Gastroesophageal sphincter (tissue), 4 donors: ENCODE measurements at regions not wholly inside any gene's neighbourhood (a gene's known extent, or its start where the extent isn't known, plus 50 kb on each side); places are given as distances from the start of the nearest gene placed in this dataset.

Experiments
- ATAC-seq: fragments of 150-250 bp; one replicate; pipeline ENCODE4 v1.9.1; 2016; ENCODE audit warnings: mild to moderate bottlenecking, moderate library complexity
- H3K27ac ChIP-seq, 4 donors: fragments of 200-600 bp; sonication (generic) in 3 of 4; 1 replicate in 3 of 4; 2 replicates in 1 of 4; pipeline ENCODE4 v1.5.1; 2016 to 2019
- H3K27me3 ChIP-seq: fragments of 200-600 bp; sonication (generic); one replicate; pipeline ENCODE4 v1.5.1; 2019
- H3K36me3 ChIP-seq, 2 donors: fragments of 200-600 bp; sonication (generic); one replicate each; pipeline ENCODE4 v1.5.1; 2019; ENCODE audit warnings: control low read depth in 1 of 2
- H3K4me1 ChIP-seq, 3 donors: fragments of 200-600 bp; sonication (generic); 1 replicate in 2 of 3; 2 replicates in 1 of 3; pipeline ENCODE4 v1.5.1; 2016 to 2019; ENCODE audit warnings: control low read depth in 2 of 3
- H3K4me3 ChIP-seq, 2 donors: fragments of 200-600 bp; sonication (generic); one replicate each; pipeline ENCODE4 v1.5.1; 2019; ENCODE audit warnings: mild to moderate bottlenecking in 1 of 2, moderate library complexity in 1 of 2
- H3K9me3 ChIP-seq, 3 donors: fragments of 200-600 bp; sonication (generic); one replicate each; pipeline ENCODE4 v1.5.1; 2017 to 2019; ENCODE audit warnings: control low read depth in 2 of 3
- EP300 ChIP-seq: sonication (generic); formaldehyde crosslinking; IDR thresholded peaks from one replicate; pipeline ENCODE4 v1.6.1; 2017; ENCODE audit warnings: antibody characterized with exemption, mild to moderate bottlenecking
- POLR2A ChIP-seq, 2 donors: fragments of 450-650 bp; IDR thresholded peaks; one replicate each; pipeline ENCODE4 v1.6.1; 2017; ENCODE audit warnings: antibody characterized with exemption in 2 of 2, mild to moderate bottlenecking in 2 of 2, moderate library complexity in 1 of 2
- POLR2AphosphoS5 ChIP-seq: sonication (generic); formaldehyde crosslinking; IDR thresholded peaks from one replicate; pipeline ENCODE4 v1.6.1; 2017; ENCODE audit warnings: antibody characterized with exemption
- WGBS, 2 donors: methylation state at CpG; one replicate each; pipeline ENCODE4 v1.1.5; 2018; ENCODE audit warnings: low coverage in 1 of 2; 5-methylcytosine and 5-hydroxymethylcytosine counted together
- TF ChIP-seq, protein P1 (sequence below), 4 experiments: fragments of 200-600 bp in 2 of 4; fragments of 450-650 bp in 2 of 4; sonication (generic) in 1 of 4; IDR thresholded peaks; one replicate each; pipeline ENCODE4 v1.5.1; 2017 to 2019; ENCODE audit warnings: antibody characterized with exemption in 4 of 4, mild to moderate bottlenecking in 2 of 4, moderate library complexity in 2 of 4

DNA sequence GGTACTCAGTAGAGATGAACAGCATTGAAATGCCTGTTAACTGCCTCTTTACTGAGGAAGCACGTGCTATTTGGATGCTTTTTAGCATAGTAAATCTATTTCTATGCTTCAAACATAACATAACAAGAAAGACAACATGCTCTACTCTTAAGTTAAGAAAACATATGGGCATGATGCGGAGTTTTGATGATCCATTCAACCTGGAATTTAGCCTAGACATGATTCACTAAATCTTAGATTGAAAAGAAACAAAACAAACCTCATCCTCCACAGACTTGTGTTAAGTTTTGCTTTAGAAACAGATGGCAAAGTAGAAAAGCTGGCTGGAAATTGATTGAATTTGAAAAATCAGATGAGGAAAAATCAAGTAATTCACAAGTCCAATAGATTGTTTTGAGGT is 593.8 kb downstream of the OLFM4 start:
- H3K27ac ChIP-seq: no peak overlapping the region
- H3K27me3 ChIP-seq: no peaks in the 10 kb centered on the region
- WGBS, 2 donors: 8 to 57% methylated on average over 2 of the region's 2 CpGs
- no peaks in the 10 kb centered on the region for H3K4me1 ChIP-seq
- no peaks in the 10 kb centered on the region for H3K9me3 ChIP-seq
- no peaks in the 10 kb centered on the region for H3K36me3 ChIP-seq
- ATAC-seq: no peak
- no peak overlapping the region for H3K4me3 ChIP-seq
- TF ChIP-seq, protein P1, sequence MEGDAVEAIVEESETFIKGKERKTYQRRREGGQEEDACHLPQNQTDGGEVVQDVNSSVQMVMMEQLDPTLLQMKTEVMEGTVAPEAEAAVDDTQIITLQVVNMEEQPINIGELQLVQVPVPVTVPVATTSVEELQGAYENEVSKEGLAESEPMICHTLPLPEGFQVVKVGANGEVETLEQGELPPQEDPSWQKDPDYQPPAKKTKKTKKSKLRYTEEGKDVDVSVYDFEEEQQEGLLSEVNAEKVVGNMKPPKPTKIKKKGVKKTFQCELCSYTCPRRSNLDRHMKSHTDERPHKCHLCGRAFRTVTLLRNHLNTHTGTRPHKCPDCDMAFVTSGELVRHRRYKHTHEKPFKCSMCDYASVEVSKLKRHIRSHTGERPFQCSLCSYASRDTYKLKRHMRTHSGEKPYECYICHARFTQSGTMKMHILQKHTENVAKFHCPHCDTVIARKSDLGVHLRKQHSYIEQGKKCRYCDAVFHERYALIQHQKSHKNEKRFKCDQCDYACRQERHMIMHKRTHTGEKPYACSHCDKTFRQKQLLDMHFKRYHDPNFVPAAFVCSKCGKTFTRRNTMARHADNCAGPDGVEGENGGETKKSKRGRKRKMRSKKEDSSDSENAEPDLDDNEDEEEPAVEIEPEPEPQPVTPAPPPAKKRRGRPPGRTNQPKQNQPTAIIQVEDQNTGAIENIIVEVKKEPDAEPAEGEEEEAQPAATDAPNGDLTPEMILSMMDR (IDR thresholded peaks at IDR 0.05): no peak
- no peak for TF ChIP-seq POLR2AphosphoS5
- no peak for TF ChIP-seq EP300
- no peak for TF ChIP-seq POLR2A (IDR thresholded peaks at IDR 0.05)

DNA sequence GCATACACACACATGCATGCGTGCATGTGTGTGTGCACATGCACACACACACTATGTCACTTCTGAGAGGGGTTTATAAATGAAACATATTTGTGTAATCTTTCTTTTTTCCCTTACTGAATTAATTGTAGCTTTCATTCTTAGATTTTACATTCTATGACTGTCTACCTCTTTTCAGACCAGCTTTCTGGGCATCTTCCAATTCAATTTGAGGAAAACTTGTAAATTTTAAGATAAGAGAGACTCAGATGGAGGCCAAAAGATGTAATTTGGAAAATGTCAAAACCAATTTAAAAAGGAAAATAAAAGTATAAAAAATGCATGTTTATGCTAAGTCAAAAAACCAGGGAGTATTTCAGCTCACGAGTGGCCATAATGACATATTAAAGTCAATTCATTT is 594.5 kb downstream of the OLFM4 start:
- Histone ChIP-seq H3K4me3 (no peak overlapping the region), H3K9me3 (no peaks in the 10 kb centered on the region), H3K4me1 (no peaks in the 10 kb centered on the region), H3K27ac (no peak overlapping the region), H3K36me3 (no peaks in the 10 kb centered on the region), H3K27me3 (no peaks in the 10 kb centered on the region)
- WGBS, 2 donors: 56 to 96% methylated on average over 2 of the region's 2 CpGs
- no peak for ATAC-seq
- TF ChIP-seq POLR2A (IDR thresholded peaks at IDR 0.05) (no peak), POLR2AphosphoS5 (no peak), EP300 (no peak)
- TF ChIP-seq, protein P1 (IDR thresholded peaks at IDR 0.05): no peak

DNA sequence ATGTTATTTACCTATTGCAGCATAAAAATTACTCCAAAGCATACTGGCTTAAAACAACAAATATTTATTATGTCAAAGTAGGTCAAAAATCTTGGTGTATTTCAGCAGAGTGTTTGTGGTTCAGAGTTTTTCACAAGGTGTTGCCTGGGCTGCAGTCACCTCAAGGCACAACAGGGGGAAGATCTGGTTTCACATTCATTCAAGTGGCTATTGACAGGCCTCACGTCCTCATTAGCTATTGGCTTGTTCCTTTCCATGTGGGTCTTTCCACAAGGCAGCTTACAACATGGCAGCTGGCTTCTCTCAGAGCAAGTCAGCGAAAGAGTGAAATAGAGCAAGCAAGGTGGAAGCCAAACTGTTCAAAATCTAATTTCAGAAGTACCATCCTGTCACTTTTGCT is 602.9 kb downstream of the OLFM4 start:
- TF ChIP-seq POLR2A (IDR thresholded peaks at IDR 0.05) (no peak), POLR2AphosphoS5 (no peak), EP300 (no peak)
- TF ChIP-seq, protein P1 (IDR thresholded peaks at IDR 0.05): no peak
- Histone ChIP-seq H3K27me3 (no peaks in the 10 kb centered on the region), H3K36me3 (no peaks in the 10 kb centered on the region), H3K9me3 (no peaks in the 10 kb centered on the region), H3K4me1 (no peaks in the 10 kb centered on the region), H3K27ac (no peak overlapping the region), H3K4me3 (no peak overlapping the region)
- 71 to 74% methylated on average over 1 to 2 of the region's 2 CpGs for WGBS, 2 donors
- ATAC-seq: no peak

DNA sequence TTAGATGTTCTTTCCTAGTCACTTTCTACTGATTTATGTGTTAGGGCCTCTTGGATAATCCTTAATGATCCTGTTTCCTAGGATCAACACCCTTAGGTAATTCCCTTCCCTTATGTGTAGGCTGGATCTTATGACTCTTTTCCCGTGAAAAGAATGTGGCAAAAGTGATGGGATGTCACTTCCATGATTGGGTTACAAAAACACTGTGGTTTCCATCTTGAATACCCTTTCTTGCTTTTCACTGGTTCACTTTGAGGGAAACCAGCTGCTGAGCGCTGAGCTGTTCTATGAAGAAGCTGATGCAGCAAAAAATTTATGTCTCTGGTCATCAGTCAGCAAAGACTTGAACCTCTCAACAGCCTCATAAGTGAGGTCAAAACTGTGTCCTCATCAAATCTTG is 609.4 kb downstream of the OLFM4 start:
- Histone ChIP-seq H3K9me3 (no peaks in the 10 kb centered on the region), H3K36me3 (no peaks in the 10 kb centered on the region), H3K4me1 (no peaks in the 10 kb centered on the region), H3K4me3 (no peak overlapping the region), H3K27ac (no peak overlapping the region), H3K27me3 (no peaks in the 10 kb centered on the region)
- no peak for TF ChIP-seq POLR2A (IDR thresholded peaks at IDR 0.05)
- TF ChIP-seq POLR2AphosphoS5: no peak
- TF ChIP-seq, protein P1 (IDR thresholded peaks at IDR 0.05): no peak
- TF ChIP-seq EP300: no peak
- WGBS, 2 donors: 58 to 61% methylated on average over 2 of the region's 2 CpGs
- ATAC-seq: no peak

DNA sequence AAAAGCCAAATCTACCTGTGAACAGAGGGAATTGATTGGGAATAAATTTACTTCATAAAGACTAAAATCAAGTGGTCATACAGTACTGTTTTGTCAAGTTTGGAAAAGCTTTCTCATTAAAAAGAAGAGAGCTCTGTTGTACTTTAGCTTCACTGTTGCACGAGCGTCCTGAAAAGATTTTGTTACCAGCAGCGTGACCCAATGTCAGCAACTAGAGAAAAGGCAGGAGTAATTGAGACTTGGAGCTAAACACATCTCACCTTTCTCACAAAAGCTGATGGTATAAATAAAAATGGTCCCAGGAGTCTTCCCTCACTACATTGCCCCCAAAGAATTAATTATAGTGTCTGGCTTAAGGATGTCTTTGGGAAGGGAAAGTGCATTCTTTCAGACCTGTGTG is 613.7 kb downstream of the OLFM4 start:
- Histone ChIP-seq H3K36me3 (no peaks in the 10 kb centered on the region), H3K4me1 (no peaks in the 10 kb centered on the region), H3K27me3 (no peaks in the 10 kb centered on the region), H3K4me3 (no peak overlapping the region), H3K9me3 (no peaks in the 10 kb centered on the region), H3K27ac (no peak overlapping the region)
- TF ChIP-seq, protein P1 (IDR thresholded peaks at IDR 0.05): no peak
- TF ChIP-seq EP300: no peak
- no peak for TF ChIP-seq POLR2AphosphoS5
- TF ChIP-seq POLR2A (IDR thresholded peaks at IDR 0.05): no peak
- WGBS, 2 donors: 41 to 45% methylated on average over 3 of the region's 3 CpGs
- ATAC-seq: no peak
